OCI-M2 (cell line): ENCODE measurements at regions not wholly inside any gene's neighbourhood (a gene's known extent, or its start where the extent isn't known, plus 50 kb on each side); places are given as distances from the start of the nearest gene placed in this dataset.

ENCODE experiments used
- DNase-seq: peaks from one replicate; lab custom pipeline; 2025; ENCODE audit not compliant: unreplicated experiment; lab: John Stamatoyannopoulos, UW

DNA sequence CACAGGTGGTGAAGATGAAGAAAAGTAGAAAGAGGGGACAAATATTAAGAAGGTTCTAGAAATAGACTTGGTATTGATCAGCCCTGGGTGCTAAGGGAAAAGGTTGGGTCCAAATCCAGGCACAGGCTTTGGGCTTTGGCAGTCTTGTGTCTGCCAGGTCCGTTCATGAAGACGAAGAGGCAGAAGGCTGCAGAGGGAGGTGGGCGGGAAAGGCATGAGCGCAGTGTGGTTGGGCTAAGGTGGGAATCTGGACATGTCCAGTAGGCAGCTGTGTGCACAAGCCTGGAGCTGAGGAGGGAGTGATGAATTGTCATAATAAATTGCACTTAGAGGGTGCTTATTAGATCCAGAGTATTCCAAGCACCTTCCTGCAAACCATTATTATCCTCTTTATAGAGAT lies 105.7 kb upstream of the TEX51 start:
- DNase-seq, result no peak

DNA sequence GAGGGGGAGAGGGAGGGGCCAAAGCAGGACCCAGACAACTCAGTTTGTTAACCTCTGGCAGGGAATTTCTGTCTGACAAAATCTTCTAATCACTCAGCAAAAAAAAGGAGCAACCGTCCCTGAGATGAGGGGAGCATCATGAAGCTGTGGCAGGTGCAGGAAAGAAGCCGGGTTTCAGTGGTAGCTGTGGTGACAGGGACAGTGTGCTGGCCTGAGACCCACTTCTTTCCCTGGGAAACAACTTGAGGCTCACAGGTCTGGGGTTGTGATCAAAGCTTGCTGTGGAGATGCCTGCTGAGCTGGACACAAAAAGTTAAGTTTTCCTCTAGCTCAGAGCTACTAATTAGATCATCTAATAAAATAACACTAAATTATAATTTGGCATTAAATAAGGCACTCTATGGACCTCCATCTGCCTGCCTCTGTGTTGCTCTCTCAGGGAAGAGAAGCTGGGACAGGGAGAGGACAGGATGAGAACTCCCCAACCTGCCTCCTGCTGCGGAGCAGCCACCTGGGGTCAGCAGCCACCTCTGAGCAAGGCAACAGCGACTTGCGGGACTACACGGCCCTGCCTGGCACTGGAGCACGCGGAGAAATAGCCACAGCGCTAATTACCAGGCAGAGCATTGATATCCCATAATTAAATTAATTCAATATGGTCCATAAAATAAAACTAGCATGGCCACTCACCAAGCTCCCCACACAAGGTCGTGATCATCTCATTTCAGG lies 104.6 kb upstream of the TEX51 start:
- no peak for DNase-seq

DNA sequence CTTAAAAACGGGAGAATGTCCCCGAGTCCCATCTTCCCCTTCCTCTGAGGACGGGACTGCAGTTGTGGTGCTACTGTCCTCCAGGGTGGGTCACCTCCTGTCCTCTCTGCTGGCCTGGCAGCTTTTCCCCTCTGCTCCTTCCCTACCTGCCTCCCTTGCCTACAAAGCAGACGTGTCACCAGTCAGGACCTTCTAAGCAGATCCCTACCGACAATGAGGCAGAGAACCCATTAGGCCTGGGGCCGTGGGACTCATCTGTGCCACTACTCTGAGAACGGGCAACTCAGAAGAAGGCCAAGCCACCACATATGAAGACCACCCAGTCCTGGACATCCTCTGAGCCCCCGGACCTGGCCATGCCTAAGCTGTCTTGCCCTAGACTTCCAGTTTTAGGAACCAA lies 103.0 kb upstream of the TEX51 start:
- DNase-seq, result no peak

DNA sequence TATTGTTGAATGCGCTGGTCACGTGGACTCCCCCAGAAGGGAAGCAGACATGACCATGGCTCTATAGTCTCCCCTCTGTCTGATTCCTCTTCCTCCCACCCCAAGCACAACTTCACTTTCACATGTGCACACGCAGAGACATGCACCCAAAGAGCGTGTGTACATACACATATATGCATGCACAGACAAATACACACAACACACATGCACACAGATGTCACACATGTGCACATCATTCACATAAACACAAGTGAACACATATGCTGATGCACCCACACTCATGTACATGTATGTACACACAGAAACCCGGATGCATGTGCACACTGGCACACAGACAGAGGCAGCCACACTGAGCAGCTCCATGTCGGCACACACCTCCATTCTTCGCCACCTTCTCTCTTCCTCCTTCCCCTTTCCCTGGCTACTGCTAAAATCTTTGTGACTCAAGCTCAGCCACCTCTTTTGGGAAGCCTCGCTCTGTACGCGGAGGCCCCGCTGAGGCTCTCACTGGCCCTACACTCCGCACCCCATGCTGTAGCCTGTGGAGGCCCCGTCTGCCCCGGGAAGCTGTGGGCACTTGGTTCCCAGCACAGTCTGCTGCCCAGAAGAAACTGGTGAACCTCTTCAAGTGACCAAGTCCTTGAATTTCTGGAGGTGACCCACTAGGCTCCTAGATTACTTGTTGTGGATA lies 101.6 kb upstream of the TEX51 start:
- DNase-seq, result no peak

DNA sequence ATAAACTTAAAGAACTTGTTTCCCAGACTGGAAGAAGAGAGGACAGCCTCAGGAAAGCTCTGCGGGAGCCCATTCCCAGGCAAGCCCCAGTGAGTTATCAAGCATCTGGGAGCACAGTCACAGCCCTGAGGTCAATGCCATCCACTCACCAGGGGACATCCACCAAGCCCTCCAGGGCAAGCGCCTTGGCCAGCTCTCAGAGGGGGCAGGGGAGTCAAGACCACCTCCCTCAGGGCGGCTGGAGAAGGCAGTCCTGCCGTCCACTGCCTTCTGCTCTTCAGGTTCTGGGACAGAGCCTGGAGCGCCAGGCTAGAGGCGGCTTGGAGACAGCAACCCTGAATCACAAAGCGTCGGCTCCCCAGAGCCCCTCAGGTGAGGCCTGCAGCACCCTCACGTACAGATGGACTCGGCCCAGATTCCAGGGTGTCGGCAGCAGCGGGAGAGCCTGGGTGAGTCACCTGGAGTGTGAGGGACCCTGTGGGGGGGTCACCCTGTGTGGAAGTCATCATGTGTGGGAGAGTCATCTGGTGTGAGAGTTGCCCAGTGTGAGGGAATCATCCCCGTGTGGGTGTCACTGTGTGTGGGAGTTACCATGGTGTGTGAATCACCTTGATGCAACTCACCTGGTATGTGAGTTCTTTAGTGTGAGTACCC lies 100.9 kb upstream of the TEX51 start:
- no peak for DNase-seq

DNA sequence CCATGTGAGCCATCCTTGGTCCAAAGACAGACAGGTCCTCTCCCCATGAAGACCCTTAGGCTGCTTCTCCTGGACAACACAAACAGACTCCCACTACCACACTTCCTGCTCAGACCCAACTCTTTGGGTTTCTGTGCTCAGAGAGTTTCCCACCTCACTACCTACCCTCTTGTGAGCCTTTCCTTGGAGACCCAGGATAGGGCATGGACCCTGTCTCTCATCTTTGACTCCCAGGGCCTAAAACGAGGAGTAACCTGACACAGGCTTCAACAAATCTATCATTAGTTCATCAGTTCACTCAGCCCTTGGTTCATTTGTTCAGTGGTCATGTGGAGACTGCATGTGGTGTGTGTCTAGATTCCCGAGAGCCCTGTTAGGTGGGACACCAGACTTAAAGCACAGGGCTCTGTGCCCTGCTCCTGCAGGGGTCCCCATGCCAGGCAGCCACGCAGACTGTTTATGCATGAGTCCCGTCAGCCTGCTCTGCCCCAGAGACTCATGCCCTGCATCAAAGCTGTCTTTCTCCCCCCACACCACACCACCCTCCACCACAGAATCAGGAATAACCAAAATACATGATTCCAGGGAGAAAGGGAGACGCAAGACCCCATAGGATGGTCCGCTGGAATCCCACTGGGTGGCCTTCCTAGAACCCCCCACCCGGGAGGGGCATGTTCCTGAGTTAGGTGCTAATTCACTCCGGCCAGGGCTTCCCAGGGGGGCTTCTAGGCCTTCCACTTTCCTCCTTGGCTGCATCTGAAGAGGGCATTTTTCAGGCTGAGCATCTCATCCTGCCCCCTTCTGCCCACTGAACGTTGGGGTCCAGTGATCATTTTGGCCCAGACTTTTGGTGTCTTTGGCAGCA lies 100.2 kb upstream of the TEX51 start:
- no peak for DNase-seq

DNA sequence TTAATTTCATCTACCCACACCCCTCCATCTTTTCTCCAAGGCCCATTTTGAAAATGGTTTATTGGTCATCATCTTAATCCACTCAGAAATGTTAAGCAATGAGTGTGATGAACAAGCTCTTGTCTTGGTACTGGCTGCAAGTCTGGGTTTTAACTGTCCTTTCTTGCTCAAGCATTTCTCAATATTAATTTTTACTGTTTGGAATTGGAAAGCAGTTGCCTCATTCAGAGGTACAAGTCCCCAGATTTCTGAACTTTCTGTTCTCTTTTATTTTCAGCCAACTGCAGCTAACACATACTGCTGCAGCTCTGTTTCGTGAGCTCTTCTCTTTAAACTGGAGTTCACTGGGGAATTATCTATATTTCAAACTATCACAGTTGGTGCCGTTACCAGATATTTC lies 99.4 kb upstream of the TEX51 start:
- no peak for DNase-seq

DNA sequence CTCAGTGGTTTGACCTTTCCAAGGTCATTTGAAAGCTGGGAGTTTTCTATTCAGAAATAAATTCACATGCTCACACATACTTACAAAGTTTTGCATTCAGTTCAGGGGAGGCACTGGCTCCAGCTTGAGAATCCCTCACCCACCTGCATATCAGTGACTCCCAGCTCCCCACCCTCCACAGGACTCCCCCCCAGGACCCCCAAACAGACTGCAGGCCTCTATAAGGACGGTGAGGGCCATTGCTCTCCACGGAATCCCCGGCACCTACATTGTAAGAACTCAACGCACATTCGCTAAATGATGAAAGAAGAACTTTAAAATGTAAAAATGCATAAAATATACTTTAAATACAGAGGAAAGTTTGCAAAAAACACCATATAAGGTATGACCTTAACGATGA lies 97.2 kb upstream of the TEX51 start:
- no peak for DNase-seq

DNA sequence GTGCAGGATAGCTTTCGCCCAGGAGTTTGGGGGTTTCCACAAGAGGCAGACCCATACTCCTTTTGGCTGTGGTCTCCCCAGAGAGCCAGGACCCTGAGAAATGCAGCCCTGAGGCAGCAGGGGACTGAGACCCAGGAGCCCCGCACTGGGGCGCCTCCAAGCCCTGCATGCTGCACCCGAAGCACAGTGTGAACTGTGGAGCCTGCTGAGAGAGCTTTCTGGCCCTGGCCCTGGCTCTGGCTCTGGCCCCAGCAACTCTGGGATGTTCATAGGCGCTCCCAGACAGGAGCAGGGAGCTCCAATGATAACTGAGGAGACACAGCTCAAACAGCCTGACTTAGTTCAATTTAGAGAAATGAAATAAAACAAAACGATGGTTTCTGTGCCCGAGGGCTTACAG lies 96.4 kb upstream of the TEX51 start:
- no peak for DNase-seq

DNA sequence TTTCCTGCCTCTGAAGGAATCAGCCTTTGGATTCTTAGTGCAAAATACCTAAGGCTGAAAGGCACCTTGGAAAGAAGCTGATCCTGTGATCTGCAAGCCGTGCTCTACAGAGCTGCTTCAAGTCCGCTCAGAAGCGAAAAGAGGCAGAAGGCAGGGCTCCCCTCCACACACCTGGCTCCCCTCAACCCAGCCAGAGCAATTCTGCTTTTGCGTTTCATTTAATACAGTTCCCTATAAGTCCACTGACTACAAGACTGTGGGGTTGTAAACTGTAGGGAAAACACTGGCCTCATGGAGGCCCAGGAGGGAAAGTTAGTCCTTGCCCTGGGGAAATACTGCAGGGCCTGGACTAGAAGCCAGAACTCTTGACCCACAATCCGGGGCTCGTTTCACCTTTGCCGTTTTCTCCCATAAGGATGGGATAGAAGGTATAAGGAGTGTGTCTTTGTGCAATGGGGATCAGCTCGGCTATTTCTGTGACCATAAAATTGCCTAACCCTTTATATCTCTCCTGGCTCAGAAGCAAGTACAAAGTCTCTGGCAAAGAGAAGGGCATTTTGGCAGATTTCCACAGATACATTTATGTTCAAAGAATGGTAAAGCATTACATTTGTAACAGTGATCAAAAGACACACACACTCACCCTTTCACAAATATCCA lies 95.8 kb upstream of the TEX51 start:
- DNase-seq, result no peak

DNA sequence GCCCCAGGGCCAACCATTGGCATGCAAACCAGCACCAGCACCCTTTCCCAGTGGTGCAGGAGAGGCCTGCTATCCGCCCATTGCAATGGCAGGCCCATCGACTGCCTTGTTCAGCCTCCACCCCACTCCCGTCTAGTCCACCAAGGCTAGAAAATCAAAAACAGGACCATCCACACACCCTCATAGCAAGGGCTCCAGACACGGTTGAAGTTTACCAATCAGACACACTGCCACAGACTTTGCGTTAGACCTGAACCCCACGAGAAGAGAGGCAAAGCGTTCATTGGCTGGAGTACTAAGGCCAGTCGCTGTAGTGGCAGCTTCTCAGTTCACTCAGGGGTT lies 95.3 kb upstream of the TEX51 start:
- no peak for DNase-seq

DNA sequence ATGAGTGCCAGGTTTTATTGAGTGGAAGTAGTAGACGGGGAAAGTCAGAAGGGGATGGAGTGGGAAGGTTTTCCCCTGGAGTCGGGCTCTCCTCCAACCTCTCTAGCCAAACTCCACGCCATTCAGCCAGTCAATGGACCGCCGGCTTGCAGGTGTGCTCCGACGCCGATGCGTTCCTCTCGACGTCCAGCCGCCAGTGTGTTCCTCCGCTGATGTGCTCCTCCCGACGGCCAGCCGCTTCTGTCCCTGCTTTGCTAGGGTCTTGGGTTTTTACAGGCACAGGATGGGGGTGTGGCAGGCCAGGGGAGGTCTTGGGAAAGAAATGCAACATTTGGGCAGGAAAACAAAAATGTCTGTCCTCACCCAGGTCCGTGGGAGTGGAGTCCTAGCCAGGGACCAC lies 94.3 kb upstream of the TEX51 start:
- DNase-seq, result no peak

DNA sequence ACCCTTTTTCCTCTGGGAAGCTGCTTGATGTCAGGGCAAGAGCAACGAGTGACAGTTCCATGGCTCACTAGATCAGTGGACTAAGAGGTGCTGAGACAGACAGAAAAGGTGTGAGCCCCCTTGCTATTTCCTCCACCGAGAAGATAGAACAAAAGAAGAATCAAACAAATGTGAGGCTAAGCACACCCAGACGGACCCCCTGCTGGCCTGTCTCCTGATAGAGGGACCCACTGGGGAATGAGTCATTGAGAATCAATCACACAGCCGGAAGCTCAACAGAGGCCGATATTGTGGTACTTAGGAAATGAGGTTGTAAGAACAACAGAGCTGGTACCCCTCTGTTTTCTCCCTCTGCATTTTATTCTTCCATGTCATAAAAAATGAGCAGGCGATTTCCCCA lies 89.8 kb upstream of the TEX51 start:
- no peak for DNase-seq

DNA sequence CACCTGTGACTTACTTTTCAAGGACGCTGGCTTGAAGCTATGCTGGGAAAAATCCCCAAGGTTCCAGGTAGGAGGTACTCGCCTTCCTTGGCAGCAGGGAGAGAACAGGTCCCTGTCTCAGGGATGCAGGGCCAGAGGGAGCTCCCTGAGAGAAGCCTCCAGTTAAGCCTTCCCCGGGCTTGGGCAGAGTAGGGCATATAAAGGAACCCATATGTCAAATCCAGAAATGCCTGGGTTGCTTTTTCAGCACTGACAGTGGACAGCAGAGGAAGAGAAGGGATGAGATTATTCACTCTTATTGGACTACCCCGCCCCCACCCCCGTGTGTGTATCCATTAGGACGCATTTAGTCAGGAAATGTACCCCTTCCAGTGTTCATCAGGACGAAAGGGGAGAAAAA lies 89.3 kb upstream of the TEX51 start:
- no peak for DNase-seq

DNA sequence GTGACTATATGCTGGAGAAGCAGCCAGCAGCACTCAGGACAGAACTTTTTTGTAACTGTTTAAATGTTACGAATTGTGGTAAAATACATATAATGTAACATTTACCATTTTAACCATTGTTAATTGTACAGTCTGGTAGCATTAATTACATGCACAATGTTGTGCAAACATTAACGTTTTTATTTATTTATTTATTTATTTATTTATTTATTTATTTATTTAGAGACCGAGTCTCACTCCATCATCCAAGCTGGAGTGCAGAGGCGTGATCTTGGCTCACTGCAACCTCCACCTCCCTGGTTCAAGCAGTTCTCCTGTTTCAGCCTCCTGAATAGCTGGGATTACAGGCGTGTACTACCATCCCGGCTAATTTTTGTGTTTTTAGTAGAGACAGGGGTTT lies 88.7 kb upstream of the TEX51 start:
- DNase-seq, result no peak

DNA sequence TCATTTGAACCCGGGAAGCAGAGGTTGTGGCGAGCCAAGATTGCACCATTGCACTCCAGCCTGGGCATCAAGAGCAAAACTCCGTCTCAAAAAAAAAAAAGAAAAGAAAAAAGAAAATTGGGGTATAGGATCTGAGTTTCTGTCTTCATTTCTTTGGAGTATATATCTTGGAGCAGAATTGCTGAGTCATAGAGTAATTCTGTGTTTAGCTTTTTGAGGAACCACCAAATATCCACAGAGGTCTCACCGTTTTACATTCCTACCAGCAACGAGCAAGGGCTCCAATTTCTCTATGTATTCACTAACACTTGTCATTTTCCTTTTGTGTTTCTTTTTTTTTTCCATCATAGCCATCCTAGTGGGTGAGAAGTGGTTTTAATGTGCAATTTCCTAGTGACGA lies 87.6 kb upstream of the TEX51 start:
- no peak for DNase-seq

DNA sequence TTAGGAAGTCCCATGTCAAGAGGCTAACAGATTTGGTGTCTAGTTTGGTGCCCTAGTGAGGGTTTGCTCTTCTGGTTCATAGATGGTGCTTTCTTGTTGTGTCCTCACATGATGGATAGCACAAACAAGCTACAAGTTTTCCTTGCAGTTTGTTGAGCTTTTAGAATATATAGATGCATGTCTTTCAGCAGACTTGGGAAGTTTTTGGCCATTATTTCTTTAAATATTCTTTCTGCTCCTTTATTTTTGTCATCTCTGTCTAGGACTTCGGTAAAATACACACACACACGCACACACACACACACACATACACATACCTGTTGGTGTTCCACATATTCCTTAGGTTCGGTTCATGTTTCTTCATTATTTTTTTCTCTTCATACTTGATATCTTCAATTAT lies 81.5 kb upstream of the TEX51 start:
- DNase-seq, result no peak

DNA sequence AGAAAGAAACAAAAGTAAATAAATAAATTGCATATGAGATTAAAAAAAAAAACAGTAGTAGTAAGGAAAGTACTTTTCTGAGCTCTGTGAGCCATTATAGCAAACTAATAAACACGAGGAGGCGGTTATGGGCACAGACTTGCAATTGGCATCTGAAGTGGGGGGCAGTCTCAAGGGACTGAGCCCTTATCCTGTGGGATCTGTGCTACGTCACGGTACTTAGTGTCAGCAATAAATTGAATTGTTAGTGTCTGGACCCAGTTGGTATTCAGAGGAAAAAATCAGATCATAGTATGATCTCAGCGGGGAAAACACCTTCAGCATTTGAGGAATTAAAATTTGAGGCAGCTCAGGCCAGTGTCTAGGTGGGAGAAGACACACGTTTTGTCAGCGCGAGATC lies 76.6 kb upstream of the TEX51 start:
- DNase-seq, result no peak

DNA sequence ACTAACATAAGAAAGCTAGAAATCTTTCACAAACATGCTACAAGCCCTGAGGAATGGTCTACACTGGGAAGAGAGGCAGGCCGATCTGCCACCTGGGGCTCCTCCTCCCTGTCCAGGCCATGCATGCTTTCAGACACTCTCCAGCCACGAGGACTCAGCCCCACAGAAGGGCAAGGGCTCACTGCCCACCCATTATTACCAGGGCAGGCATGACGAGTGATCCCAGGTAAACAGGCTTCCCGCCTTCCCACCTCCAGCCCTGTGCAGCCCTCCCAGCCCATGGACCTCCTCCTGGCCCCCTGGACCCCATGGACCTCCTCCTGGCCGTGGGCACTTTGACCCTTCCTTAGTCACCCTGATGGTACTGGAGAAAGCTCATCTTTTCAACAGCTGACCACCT lies 75.8 kb upstream of the TEX51 start:
- DNase-seq, result no peak

DNA sequence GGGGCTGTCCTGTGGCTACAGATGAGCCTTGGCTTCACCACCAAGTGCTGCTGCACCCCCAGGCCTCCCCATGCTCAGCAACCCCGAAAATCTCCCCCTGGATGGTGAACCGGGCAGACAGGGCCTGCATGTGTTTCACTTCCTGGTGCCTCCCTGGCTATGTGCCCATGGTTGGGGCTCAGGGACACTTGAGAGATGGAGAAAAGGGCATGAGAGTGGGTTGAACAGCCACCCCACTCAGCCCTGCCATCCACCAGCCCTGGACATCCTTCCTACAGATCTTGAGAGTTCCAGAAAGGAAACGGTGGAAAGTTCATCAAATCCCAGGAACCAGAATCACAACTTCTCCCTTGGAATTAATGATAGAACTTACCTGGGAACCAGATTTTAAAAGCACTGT lies 74.7 kb upstream of the TEX51 start:
- no peak for DNase-seq

DNA sequence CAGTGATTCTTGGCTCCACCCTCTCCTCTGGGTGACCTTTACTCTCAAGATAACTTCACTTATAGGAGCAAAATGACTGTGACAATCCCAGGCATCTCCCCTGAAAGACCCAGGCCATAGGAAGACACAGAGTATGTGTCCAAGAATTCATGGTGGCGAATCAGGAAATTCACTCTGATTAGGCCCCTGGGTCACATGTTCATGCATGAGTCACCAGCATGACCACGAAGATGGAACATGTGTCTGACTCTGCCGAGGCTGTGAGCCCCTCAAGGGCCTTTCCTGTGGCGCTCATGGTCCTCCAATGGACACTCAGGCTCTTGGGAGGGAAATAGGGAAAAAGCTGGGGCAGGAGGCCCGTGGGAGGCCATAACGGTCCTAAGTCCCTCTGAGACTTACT lies 74.0 kb upstream of the TEX51 start:
- no peak for DNase-seq
